ENCODE measurements at regions not wholly inside any gene's neighbourhood (a gene's known extent, or its start where the extent isn't known, plus 50 kb on each side); places are given as distances from the start of the nearest gene placed in this dataset.

DNA sequence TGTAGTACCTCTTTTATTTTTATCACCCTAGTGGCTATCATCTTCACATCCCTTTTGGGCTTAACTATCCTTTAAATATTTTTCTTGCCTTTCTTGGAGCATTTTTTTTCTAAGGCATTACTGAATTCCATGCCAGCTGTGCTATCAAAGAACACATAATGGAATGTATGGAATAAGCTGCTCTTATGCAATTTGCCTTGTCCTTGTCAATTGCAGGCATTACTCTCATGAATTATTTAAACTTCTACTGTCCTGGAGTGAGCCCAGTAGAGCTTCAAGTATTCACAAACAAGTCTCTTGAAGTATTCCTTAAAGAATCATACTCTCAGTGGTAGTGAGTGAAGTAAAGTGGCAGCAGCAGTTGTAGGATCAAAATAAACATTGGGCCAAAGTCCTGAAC lies 144.6 kb upstream of the IGFBP7 start:
- no peak for DNase-seq (ENCODE audit: low read depth, low spot score)

DNA sequence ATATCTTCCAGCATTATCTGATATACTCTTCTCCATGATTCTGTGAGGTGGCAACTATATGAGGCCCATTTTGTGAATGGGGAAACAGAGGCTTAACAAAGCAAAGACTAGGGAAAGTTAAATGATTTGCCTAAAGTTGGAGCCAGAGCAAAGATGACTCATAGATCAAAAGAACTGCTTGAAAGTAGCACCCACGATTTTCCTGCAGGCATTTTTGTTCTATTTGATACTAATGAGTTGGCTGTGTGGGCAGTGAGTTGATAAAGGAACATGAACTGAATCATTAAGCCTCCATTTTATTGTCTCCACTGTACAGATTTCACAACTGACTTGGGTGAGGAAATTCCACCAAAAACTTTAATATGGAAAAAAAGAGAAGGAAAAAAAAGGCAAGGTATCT lies 138.9 kb upstream of the IGFBP7 start:
- DNase-seq (ENCODE audit: low read depth, low spot score): no peak

DNA sequence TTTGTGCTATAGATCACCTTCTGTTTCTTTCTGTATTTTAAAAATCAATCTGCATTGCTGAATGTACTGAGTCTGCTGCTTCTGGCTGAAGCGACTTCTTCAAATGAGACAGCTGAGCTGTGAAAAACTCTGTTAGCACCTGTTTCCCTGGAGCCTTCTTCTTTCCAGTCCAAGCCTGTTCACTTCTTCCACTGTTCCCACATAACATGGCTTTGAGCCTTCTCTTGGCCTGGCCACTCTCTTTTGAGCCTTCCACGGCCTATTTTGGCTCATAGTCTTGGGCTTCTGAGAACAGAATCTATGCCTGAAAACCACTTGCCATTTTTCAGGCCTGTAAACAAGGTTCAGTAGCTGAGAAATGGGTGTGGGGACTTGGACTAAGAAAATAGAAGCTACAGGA lies 132.9 kb upstream of the IGFBP7 start:
- no peak for DNase-seq (ENCODE audit: low read depth, low spot score)

DNA sequence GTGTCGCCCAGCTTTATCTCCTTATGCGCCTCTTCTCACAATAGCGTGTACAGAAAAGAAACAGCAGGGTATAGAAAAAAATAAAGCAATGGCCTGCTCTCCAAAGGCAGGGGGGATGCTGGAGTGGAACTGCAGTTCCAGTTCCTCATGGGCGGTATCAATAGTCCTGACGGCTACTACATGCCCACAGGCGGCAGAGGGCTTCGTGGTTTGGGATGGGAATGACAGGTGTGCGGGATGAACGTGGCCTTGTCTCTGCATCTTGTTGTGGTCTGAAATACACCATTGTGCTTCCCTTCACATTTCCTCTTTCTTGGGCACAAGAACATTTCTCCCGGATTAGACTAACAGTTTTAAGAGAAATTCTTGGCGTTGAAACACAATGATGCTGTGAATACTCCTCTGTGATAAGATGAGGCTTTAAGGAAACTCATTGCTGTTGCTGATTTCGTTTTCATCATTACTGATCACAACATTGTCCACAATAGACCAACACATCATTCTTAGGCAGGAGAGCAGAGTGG lies 124.1 kb upstream of the IGFBP7 start:
- DNase-seq (ENCODE audit: low read depth, low spot score): no peak

DNA sequence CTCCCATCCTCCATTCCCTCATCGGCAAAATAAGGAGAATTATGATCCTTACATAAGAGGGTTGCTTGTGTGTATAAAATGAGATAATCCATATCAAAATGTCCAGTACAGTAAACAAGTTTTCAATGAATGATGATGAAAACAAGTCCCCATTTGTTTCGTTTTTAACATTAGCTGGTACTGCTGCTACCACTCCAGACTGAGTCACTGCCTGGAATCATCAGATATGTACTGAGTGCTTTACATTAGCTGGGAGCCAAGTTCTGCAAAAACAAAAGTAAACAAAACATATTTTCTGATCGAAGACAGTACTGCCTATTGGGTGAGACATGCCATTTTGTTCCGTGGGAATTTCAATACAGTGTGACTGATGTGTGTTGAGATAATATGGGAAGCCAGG lies 123.2 kb upstream of the IGFBP7 start:
- no peak for DNase-seq (ENCODE audit: low read depth, low spot score)

DNA sequence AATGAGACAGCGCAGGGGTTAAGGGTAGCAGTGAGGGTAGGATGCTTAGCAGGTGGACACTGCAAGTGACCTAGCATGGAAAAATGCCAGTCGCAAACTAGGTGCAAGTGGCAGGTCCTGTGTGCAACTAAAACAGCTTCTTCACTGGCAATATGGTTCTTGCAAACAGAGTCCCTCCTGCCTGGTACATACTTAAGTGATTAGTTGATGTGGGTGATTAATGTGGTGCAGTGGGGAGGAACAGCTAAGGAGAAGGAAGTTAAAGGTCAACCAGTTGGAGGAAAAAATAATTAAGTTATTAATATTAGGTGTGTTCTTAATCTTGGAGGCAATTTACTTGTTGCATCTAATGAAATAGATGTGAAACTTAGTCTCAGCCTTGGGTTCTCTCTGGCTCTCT lies 121.6 kb upstream of the IGFBP7 start:
- DNase-seq (ENCODE audit: low read depth, low spot score): no peak

DNA sequence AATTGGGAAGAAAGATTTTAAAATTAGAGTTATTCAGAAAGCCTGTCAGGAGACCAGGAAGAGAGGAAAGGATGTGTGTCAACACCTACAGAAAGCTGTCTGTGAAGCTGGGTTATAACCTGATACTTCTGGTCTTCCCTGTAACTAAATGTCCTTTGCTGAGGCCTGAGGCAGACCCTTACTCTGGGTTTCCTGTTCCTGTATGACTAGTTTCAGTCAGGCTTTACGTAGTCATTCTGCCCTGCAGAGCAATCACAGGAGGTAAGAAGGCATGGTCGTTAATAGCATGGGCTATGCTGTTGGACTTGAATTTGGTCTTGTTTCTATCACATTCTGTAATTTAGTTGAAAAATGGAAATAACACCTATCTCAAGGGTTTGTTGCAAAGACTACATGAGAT lies 110.5 kb upstream of the IGFBP7 start:
- no peak for DNase-seq (ENCODE audit: low read depth, low spot score)

DNA sequence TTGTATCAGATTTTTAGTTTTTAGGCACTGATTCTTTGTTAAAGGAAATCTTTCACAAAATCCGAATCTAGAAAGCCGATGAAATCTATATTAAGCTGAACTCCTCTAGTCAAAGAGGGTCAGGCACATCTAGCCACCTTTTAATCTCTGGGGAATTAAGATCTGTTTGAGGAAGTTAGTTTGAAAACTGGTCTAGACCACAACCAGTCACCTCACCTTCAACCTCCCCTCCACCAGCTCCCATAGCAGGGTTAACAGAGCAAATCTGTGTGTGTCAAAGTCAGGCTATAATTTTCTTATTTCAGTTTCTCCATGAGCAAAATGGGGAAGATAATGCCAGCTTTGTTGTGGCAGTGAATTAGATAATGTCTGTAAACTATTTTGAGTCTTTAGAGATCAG lies 110.0 kb upstream of the IGFBP7 start:
- no peak for DNase-seq (ENCODE audit: low read depth, low spot score)

DNA sequence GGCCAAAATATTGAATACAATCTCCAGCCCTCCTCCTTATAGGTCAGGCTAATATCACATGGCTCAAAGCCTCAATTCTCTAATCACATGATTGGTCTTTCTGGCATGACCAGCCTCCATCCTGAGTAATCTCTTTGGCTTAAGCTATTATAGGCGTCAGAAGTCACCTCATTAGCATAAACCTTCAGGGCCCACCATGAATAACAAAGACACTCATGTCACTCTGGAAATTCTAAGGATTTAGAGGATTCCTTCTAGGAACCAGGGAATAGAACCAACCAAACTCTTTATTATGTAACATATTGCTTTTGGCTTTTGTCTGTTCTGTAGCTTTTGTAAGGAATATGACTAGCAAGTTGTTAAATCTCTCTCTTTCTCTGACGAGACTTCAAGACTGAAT lies 109.2 kb upstream of the IGFBP7 start:
- DNase-seq (ENCODE audit: low read depth, low spot score): no peak

DNA sequence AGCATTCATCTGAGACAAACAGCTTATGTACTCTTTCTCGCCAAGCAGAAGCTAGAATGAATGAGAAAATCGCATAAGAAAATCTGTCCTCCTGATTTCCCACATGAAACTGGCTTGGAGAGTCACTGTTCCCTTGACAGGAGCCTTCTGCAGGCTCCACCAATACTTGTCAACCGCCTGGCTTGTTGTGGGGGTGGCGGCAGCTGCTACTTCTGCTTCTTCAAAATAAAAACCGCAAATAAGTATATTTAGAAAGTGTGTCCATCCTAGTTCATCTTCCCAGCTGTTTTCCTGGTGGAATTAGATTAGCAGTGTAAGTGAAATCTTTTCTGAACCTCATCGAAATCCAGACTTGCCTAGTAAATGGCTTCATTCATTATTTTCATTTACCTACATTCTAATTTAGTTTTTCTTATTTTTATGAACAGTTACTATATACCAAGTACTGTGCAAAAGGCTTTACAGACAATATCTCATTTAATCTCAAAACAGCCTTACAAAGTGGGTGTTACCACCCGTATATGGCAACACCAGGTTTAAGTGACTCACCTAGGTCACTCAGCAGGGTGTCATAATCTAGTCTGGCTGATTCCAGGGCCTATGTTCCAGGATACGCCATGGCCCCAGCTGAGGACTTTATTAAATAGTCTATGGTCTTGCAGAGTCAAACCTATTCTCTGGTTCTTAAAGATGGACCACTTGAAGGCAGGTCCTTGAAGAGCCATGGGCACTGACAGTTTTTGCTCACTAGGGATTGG lies 104.6 kb upstream of the IGFBP7 start:
- DNase-seq (ENCODE audit: low read depth, low spot score): no peak

DNA sequence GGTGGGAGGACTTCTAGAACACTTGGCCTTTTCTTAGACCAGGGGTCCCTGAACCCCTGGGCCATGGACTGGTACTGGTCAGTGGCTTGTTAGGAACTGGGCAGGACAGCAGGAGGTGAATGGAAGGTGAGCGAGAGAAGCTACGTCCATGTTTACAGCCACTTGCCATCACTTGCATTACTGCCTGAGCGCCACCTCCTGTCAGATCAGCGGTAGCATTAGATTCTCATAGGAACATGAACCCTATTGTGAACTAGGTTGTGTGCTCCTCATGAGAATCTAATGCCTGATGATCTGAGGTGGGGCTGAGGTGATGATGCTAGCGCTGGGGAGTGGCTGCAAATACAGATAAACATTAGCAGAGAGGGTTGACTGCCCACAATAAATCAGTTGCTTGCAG lies 100.9 kb upstream of the IGFBP7 start:
- DNase-seq (ENCODE audit: low read depth, low spot score): no peak

DNA sequence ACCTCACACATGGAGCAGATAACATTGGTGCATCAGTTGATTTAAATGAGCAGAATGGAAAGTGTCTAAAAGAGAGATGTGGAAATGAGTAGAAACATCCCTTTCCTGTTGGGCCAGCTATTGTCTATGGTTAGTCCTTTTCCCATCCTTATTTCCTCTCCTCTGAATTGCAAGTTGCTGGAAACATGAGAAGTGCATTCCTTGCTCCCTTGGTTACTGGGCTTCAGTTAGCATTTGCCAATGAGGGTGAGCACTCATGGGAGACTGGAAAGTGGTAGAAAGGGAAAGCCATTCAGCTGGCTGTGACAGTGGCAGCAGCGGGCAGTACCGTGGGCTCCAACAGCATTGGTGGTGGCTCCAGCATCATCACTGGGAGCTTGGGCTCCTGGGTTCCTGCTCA lies 96.0 kb upstream of the IGFBP7 start:
- DNase-seq (ENCODE audit: low read depth, low spot score): no peak

DNA sequence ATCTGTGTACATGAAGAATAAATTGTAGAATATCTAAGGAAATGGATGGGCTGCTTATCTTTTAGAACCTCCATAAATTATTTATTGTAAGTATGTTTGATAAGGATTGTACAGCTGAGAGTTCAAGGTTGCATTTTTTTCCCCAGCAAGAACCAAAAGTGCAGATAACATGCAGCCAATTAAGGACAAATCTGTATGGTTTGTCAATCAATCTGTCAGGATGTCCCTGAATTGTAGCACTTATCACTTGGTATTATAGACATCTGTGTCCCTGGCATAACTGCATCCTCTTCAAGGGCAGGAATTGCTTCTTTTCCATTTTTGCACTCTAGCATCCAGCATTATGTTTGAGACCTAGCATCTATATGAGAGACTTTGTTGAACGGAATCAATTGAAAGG lies 95.4 kb upstream of the IGFBP7 start:
- no peak for DNase-seq (ENCODE audit: low read depth, low spot score)

DNA sequence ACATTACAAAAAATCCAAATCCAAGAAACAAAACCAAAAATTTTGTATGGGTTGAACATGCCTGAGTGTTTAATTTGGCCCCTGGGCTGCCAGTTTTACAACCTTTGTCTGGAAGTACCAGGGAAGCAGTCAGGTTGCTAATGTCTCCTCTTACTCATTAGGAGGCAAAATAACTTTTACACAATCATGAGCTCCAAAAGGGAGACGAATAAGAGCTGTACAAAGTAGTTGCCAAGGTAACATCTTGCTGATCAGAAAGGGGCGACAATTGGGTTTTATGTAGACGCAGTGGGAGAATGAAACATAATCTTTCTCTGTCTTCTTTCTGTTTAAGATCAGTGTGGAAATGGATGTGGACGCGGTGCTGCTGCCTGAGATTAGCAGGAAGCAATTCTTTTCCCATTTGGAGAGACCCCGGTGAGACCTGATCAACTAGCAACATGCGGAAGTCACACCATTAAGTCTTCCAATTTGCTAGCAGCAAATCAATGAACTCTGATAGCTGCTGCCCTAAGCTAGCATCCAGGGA lies 90.7 kb upstream of the IGFBP7 start:
- no peak for DNase-seq (ENCODE audit: low read depth, low spot score)

DNA sequence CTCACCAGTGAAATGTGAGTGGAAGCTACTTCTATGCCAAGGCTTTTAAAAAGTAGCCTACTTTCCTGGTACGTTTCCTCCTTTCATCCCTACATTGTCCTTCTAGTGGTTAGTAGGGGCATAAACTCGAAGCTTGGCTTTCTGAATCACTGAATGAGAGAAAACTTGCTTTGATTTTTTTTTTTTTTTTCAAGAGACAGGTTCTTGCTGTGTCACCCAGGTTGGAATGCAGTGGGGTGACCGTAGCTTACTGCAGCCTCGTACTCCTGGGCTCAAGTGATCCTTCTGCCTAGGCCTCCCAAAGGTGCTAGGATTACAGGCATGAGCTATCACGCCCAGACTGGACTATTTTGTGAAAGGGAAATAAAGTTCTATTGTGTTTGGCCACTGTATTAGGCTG lies 89.1 kb upstream of the IGFBP7 start:
- no peak for DNase-seq (ENCODE audit: low read depth, low spot score)

DNA sequence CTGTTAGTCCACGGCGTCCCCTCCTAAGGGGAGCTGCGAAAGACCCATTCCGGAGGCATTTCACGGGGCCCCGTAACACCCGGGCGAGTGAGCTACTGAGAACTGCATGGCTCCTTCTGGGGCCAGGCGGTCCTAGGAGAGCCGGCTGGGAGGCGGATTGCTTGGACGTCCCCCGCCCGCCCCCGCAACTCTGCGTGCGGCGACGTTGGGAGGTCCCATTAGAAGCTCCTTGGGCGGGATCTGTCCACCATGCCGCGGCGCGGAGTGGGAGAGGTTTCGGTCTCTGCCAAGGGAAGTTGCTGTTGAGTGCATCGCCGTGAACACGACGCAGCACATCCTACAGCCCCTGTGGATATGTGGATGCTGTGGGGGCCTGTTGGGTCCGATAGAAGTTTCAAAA lies 85.4 kb upstream of the IGFBP7 start:
- DNase-seq (ENCODE audit: low read depth, low spot score): no peak

DNA sequence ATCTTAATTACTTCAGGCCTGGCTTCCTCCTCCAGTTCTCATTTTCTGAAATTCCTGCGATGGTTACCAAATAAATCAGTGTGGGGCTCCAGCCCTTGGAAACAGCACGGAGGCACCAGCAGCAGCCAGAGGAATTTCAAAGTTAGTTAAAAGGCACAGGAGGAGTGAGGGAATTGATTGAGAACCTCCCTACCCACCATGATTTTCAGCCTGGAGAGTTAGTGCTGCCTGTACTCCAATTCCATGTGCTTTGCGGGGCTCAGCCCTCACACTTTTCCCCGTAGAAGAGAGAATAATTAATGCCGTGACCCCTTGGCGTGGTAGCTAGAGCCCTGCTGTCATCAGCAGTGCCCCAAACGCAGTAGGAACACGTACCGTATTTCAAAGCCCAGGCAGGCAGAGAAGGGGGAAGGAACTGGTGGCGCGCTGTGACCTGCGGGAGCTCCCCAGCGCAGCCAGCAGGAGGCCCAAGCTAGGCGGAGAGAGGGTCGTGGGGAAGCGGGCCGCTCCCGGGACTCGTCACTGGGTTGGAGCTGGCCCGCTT lies 84.0 kb upstream of the IGFBP7 start:
- no peak for DNase-seq (ENCODE audit: low read depth, low spot score)

DNA sequence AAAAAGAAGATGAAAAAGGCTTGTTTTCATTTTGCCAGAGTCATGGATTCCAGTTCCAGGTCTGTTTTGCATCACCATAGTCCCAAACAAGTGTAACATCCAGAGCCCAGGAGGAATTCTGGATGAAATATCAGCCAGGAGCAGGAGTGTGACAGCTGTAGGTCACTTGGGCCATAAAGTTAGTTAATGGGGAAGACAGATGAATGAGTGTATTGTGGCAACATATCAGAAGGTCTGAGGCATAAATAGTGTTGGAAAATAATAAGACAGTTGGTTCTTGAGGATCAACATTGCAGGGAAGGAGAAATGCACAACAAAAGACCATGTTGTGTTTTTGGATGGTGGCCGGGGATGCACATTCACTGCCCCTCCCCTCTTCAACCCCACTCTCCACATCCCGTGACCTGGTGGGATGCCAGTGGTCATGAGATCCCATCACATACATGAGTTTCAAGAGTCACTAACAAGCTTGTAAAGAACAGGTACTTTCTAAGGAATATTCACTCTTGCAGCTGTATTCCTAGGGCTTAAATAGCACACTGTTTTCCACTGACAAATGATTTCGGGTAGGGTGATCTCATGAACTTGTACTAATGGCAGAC lies 83.1 kb upstream of the IGFBP7 start:
- no peak for DNase-seq (ENCODE audit: low read depth, low spot score)

DNA sequence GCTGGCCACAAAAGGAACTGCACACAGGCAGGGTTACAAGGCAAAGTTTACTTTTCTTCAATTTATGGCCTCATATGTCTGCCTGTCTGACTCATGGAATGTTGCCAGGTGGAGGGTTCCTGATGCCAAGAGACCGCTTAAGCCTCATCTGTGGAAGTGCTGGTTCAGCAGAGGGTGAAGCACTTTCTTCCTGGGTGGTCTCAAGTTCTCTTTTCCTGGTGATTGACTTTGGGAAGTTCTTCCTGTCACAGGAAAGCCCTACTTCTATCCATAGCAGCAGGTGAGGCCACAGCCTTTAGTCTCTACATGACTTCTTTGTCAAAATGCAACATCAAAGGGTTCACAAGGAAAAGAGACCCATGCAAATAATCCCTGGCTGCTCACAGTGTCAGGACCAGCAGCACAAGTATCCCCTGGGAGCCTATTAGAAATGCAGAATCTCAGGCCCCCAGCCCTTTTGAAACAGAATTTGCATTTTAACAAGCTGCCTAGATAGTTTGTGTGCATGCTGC lies 81.4 kb upstream of the IGFBP7 start:
- DNase-seq (ENCODE audit: low read depth, low spot score): no peak

DNA sequence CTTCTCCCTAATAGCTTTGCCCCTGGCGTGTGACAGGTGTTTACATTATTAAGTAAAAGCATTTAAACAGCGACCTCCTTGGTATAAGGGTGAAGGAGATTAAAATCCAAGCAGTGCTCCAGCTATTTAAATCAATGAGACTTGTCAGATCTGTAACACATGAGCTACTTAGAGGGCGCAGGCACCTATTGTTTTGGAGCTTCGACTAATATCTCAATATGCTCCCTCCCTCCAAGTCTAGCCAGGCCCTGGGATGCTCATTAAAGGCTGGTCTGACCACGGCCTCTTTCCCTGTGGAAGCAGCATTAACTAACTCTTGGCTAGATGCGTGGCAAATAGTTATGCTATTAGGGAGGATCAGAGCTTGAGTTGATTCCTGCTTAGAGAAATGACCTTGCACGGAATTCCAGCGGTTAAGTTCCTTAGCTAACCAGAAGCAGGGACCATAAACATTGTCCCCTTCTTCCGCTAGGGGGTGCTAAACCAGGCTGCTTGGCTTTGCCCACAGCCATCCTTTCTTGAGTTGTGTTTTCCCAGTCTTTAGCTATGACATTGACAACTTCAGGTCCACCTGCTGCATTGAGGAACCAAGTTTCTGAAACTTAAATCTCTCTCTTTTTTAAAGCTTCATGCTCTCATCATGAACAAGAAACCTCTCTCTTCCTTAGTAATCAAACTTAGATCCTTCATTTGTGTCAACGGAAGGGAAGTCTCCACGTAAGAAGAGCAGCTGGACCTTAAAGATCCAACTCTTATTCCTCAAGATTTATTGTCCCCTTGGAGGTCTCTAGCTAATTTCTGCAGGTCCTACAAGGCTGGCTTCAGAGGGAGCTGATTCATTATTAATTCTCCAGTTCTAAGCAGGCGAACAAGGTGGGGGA lies 80.7 kb upstream of the IGFBP7 start:
- no peak for DNase-seq (ENCODE audit: low read depth, low spot score)

DNA sequence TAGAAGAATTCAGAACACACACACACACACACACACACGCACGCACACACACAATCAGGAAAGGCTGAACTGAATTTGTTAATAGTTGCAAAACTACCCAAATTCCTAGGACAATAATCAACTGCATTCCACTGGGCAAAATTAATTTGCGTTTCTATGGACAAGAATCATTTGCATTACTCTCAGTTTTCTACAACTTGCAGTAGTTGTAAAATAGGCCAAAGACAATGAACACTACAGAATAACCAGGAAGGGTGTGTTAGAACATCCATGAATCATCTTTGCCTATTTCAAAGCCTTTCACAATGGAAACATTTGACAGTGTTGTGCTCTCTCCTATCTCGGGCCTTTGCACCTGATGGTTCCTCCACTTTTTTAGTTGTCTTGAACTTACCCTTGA lies 77.1 kb upstream of the IGFBP7 start:
- no peak for DNase-seq (ENCODE audit: low read depth, low spot score)

Measured in brain pericyte (primary cell).